ENCODE measurements at regions not wholly inside any gene's neighbourhood (a gene's known extent, or its start where the extent isn't known, plus 50 kb on each side); places are given as distances from the start of the nearest gene placed in this dataset.

DNA sequence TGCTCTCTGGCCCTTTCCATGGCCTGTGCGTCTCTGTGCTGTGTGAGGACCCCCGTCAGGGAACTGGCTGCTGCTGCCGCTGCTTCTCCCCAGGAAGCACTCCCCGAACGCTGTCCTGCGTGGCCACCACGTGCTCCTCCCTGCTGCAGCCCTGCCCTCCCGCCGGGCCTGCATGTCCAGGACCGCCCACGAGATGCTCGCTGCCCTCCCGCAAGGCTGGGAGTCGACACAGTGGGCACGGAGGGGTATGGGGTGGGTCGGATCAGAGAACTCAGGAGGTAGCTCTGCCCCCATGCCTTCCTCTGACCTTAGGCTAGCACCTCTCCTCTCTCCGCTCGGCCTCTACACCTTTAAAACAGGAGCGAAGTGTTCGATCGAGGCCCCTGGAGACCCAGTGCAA, 171.9 kb upstream of the AJAP1 start:
- TF ChIP-seq, protein P1, sequence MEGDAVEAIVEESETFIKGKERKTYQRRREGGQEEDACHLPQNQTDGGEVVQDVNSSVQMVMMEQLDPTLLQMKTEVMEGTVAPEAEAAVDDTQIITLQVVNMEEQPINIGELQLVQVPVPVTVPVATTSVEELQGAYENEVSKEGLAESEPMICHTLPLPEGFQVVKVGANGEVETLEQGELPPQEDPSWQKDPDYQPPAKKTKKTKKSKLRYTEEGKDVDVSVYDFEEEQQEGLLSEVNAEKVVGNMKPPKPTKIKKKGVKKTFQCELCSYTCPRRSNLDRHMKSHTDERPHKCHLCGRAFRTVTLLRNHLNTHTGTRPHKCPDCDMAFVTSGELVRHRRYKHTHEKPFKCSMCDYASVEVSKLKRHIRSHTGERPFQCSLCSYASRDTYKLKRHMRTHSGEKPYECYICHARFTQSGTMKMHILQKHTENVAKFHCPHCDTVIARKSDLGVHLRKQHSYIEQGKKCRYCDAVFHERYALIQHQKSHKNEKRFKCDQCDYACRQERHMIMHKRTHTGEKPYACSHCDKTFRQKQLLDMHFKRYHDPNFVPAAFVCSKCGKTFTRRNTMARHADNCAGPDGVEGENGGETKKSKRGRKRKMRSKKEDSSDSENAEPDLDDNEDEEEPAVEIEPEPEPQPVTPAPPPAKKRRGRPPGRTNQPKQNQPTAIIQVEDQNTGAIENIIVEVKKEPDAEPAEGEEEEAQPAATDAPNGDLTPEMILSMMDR (IDR thresholded peaks at IDR 0.05), result no peak
- Histone ChIP-seq H3K4me3 (no peak overlapping the region), H3K27me3 (peaks cover 0 to 14% of the 10 kb centered on the region in 2 donors), H3K36me3 (no peaks in the 10 kb centered on the region), H3K27ac (no peak overlapping the region), H3K4me1 (no peaks in the 10 kb centered on the region), H3K9me3 (no peaks in the 10 kb centered on the region)
- intact Hi-C loops (cut with DNase I; ENCODE audit: low total_unique reads), result no loop called here
- DNase-seq, result peak in 1 of 2 donors; percentile 59

DNA sequence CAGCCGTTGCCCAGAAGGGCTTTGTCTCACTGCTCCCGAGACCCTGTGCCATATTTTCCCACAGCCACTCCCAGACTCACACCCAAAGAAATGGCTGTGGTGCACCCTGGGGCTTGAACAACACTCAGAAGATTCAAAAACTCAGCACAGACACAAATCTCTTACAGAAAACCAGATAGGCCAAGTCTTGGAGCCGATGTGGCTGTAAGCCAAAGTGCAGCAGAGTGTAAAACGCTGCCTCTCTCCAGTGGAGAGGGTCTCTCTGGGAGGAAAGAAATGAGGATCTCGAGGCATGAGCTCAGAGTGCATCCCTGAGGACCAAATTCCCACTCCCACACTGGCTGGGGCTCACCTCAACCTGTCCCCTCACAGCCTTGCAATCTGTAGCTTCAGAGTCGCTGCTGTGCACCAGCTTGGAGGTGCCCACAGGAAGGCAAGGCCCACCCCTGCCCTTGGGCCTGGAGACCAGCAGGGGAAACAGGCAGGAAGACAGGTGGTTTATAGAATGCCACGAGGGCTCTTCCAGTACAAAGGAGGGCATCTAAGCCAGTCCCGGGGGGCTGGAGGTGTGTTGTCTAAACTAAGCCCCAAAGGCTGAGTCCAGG, 171.3 kb upstream of the AJAP1 start:
- H3K4me3 ChIP-seq, result no peak overlapping the region
- TF ChIP-seq, protein P1 (IDR thresholded peaks at IDR 0.05), result no peak
- peak in 1 of 2 donors; percentile 44 for DNase-seq
- no peaks in the 10 kb centered on the region for H3K4me1 ChIP-seq
- peaks cover 0 to 14% of the 10 kb centered on the region in 2 donors for H3K27me3 ChIP-seq
- intact Hi-C loops (cut with DNase I; ENCODE audit: low total_unique reads), result no loop called here
- no peaks in the 10 kb centered on the region for H3K36me3 ChIP-seq
- no peaks in the 10 kb centered on the region for H3K9me3 ChIP-seq
- no peak overlapping the region for H3K27ac ChIP-seq

DNA sequence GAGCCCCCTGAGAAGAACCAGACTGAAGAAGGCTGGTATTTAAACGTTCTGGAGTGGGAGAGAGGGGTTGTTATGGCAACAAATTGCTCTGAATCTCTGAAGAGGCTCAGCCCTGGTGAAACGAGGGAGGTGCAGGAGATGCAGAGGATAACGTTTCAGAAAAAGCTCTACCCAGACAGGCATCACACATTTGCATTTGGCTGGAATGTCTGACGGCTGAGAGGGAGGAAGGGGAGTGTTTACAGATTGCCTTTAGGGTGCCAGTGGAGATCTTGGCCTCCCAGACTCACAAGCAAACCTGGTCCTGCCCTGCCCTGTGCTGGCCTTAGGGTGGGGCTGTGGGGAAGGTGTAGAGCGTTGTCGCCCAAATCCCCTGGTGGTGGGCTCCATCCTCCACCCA, 169.0 kb upstream of the AJAP1 start:
- TF ChIP-seq, protein P1 (IDR thresholded peaks at IDR 0.05), result no peak
- DNase-seq, result no peak
- Histone ChIP-seq H3K36me3 (no peaks in the 10 kb centered on the region), H3K9me3 (no peaks in the 10 kb centered on the region), H3K4me3 (no peak overlapping the region), H3K27me3 (peaks cover 0 to 14% of the 10 kb centered on the region in 2 donors), H3K4me1 (no peaks in the 10 kb centered on the region), H3K27ac (no peak overlapping the region)
- intact Hi-C loops (cut with DNase I; ENCODE audit: low total_unique reads), result no loop called here

DNA sequence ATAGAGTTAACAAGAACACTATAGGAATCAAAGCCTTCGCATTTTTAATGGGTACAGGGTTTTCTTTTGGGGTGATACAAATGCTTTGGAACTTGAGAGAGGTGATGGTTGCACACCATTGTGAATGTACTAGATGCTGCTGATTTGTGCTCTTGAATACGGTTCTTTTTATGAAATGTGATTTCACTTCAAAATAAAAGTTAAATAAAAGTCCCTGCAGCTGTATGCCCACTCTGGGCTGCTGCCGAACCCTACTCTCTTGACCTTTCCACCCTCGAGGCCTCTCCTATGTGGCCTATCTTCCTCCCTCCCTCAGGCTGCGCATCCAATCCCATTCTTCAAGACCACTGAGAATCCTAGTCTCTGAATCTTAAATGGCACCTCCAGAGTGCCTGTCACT, 168.5 kb upstream of the AJAP1 start:
- DNase-seq, result no peak
- H3K4me1 ChIP-seq, result no peaks in the 10 kb centered on the region
- H3K27me3 ChIP-seq, result peaks cover 0 to 14% of the 10 kb centered on the region in 2 donors
- H3K27ac ChIP-seq, result no peak overlapping the region
- intact Hi-C loops (cut with DNase I; ENCODE audit: low total_unique reads), result no loop called here
- no peak overlapping the region for H3K4me3 ChIP-seq
- TF ChIP-seq, protein P1 (IDR thresholded peaks at IDR 0.05), result no peak
- no peaks in the 10 kb centered on the region for H3K36me3 ChIP-seq
- H3K9me3 ChIP-seq, result no peaks in the 10 kb centered on the region

DNA sequence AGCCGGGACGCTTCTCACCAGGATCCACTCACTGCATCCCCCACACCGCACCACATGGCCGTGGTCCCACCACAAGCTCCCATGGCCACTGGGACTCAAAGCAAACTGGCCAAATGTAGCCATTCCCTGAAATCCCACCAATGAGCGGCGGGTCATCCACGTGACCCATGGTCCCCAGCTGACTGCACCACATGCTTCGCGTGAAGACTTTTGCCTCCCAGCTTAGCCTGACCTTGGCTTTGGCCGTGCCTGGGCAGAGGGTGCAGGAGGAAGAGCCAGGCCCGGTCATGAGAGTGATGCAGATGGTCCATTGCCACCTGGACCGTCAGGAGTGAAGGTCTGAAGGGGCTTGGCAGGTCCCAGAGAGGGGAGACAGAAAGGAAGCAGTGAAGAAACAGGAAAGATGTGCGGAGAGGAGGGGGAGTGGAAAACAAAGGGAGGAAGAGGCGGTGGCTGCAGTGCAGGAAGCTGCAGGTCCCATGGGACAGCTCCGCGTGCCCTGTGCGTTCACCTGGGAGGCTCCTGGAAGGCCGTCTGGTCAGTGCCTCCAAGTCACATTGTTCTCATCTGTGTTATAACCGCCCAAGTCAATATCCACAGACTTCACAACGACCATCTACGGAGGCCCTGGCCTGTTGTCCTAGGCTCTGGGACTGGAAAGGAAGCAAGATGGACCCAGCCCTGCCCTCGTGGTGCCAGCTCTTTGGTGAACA, 167.8 kb upstream of the AJAP1 start:
- H3K4me1 ChIP-seq, result no peaks in the 10 kb centered on the region
- intact Hi-C loops (cut with DNase I; ENCODE audit: low total_unique reads), result no loop called here
- no peak overlapping the region for H3K4me3 ChIP-seq
- peaks cover 0 to 11% of the 10 kb centered on the region in 2 donors for H3K27me3 ChIP-seq
- H3K36me3 ChIP-seq, result no peaks in the 10 kb centered on the region
- no peaks in the 10 kb centered on the region for H3K9me3 ChIP-seq
- no peak for DNase-seq
- TF ChIP-seq, protein P1 (IDR thresholded peaks at IDR 0.05), result no peak
- H3K27ac ChIP-seq, result no peak overlapping the region

Data from tibial artery (tissue), 4 donors.